OCI-LY7 (cell line): ENCODE measurements at regions not wholly inside any gene's neighbourhood (a gene's known extent, or its start where the extent isn't known, plus 50 kb on each side); places are given as distances from the start of the nearest gene placed in this dataset.

Experiments used
- EZH2phosphoT487 ChIP-seq: fragments of 200-600 bp; sonication (generic); IDR thresholded peaks from 2 replicates; pipeline ENCODE4 v1.6.1; 2018; ENCODE audit warnings: low read depth, borderline replicate concordance, mild to moderate bottlenecking, mixed run types, antibody characterized with exemption, low read length, moderate library complexity, mixed read lengths
- TF ChIP-seq, protein P1 (sequence below): fragments of 200-600 bp; sonication (generic); conservative IDR thresholded peaks from 2 replicates; pipeline ENCODE4 v1.5.1; 2014; ENCODE audit warnings: mild to moderate bottlenecking, antibody characterized with exemption, low read length, moderate library complexity, mixed read lengths

- TF ChIP-seq, protein P1, sequence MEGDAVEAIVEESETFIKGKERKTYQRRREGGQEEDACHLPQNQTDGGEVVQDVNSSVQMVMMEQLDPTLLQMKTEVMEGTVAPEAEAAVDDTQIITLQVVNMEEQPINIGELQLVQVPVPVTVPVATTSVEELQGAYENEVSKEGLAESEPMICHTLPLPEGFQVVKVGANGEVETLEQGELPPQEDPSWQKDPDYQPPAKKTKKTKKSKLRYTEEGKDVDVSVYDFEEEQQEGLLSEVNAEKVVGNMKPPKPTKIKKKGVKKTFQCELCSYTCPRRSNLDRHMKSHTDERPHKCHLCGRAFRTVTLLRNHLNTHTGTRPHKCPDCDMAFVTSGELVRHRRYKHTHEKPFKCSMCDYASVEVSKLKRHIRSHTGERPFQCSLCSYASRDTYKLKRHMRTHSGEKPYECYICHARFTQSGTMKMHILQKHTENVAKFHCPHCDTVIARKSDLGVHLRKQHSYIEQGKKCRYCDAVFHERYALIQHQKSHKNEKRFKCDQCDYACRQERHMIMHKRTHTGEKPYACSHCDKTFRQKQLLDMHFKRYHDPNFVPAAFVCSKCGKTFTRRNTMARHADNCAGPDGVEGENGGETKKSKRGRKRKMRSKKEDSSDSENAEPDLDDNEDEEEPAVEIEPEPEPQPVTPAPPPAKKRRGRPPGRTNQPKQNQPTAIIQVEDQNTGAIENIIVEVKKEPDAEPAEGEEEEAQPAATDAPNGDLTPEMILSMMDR = no peak
- TF ChIP-seq EZH2phosphoT487 = no peak
These were observed 631.8 kb upstream of the SETBP1 start for GRCh38 chr18:44048846-44049245.
